ENCODE measurements at regions not wholly inside any gene's neighbourhood (a gene's known extent, or its start where the extent isn't known, plus 50 kb on each side); places are given as distances from the start of the nearest gene placed in this dataset.
A peak's percentile ranks its signal among the peaks of the same experiment; 100 is the strongest.

- DNase-seq (ENCODE audit: low spot score), result no peak
- peaks cover 3% of the 10 kb centered on the region for H3K4me1 ChIP-seq (ENCODE audit: insufficient read depth, poor library complexity, severe bottlenecking)
- no peak for TF ChIP-seq CTCF (IDR thresholded peaks at IDR 0.05; ENCODE audit: poor library complexity, severe bottlenecking)
Measured at GRCh38 chr18:67865400-67865799, 348.9 kb upstream of the DSEL start.

GRCh38 chr18:67864677-67865340 lies 348.3 kb upstream of the DSEL start:
- Histone ChIP-seq H3K27ac (ENCODE audit: poor library complexity, severe bottlenecking) (no peak overlapping the region), H3K4me1 (ENCODE audit: insufficient read depth, poor library complexity, severe bottlenecking) (peaks cover 3% of the 10 kb centered on the region), H3K36me3 (ENCODE audit: low read depth) (no peaks in the 10 kb centered on the region), H3K27me3 (ENCODE audit: insufficient read depth, poor library complexity, severe bottlenecking) (no peaks in the 10 kb centered on the region), H3K4me3 (ENCODE audit: severe bottlenecking) (no peak overlapping the region), H3K9me3 (ENCODE audit: severe bottlenecking) (no peaks in the 10 kb centered on the region)
- ATAC-seq (ENCODE audit: low read depth), result peak; percentile 29; the same call in 1 of the 3 replicates
- DNase-seq (ENCODE audit: low spot score), result no peak
- TF ChIP-seq CTCF (IDR thresholded peaks at IDR 0.05; ENCODE audit: poor library complexity, severe bottlenecking), result peak; percentile 22

More at GRCh38 chr18:67865400-67865799, 348.9 kb upstream of the DSEL start:
- Histone ChIP-seq H3K36me3 (ENCODE audit: low read depth) (no peaks in the 10 kb centered on the region), H3K27me3 (ENCODE audit: insufficient read depth, poor library complexity, severe bottlenecking) (no peaks in the 10 kb centered on the region), H3K9me3 (ENCODE audit: severe bottlenecking) (no peaks in the 10 kb centered on the region), H3K27ac (ENCODE audit: poor library complexity, severe bottlenecking) (no peak overlapping the region), H3K4me3 (ENCODE audit: severe bottlenecking) (no peak overlapping the region)
- ATAC-seq (ENCODE audit: low read depth), result no peak

GRCh38 chr18:67862069-67862468 lies 345.5 kb upstream of the DSEL start:
- TF ChIP-seq CTCF (IDR thresholded peaks at IDR 0.05; ENCODE audit: poor library complexity, severe bottlenecking), result no peak
- Histone ChIP-seq H3K36me3 (ENCODE audit: low read depth) (no peaks in the 10 kb centered on the region), H3K27me3 (ENCODE audit: insufficient read depth, poor library complexity, severe bottlenecking) (no peaks in the 10 kb centered on the region), H3K4me3 (ENCODE audit: severe bottlenecking) (no peak overlapping the region), H3K27ac (ENCODE audit: poor library complexity, severe bottlenecking) (no peak overlapping the region), H3K9me3 (ENCODE audit: severe bottlenecking) (no peaks in the 10 kb centered on the region), H3K4me1 (ENCODE audit: insufficient read depth, poor library complexity, severe bottlenecking) (peaks cover 3% of the 10 kb centered on the region)
- ATAC-seq (ENCODE audit: low read depth) (no peak), DNase-seq (ENCODE audit: low spot score) (no peak)

- ATAC-seq (ENCODE audit: low read depth), result no peak
- Histone ChIP-seq H3K9me3 (ENCODE audit: severe bottlenecking) (no peaks in the 10 kb centered on the region), H3K27ac (ENCODE audit: poor library complexity, severe bottlenecking) (no peak overlapping the region), H3K36me3 (ENCODE audit: low read depth) (no peaks in the 10 kb centered on the region), H3K27me3 (ENCODE audit: insufficient read depth, poor library complexity, severe bottlenecking) (no peaks in the 10 kb centered on the region), H3K4me1 (ENCODE audit: insufficient read depth, poor library complexity, severe bottlenecking) (no peaks in the 10 kb centered on the region), H3K4me3 (ENCODE audit: severe bottlenecking) (no peak overlapping the region)
- no peak for TF ChIP-seq CTCF (IDR thresholded peaks at IDR 0.05; ENCODE audit: poor library complexity, severe bottlenecking)
- no peak for DNase-seq (ENCODE audit: low spot score)
Measured at GRCh38 chr18:67854340-67854739, 337.8 kb upstream of the DSEL start.

- no peak for DNase-seq (ENCODE audit: low spot score)
- no peaks in the 10 kb centered on the region for H3K36me3 ChIP-seq (ENCODE audit: low read depth)
- H3K4me1 ChIP-seq (ENCODE audit: insufficient read depth, poor library complexity, severe bottlenecking), result no peaks in the 10 kb centered on the region
- H3K4me3 ChIP-seq (ENCODE audit: severe bottlenecking), result no peak overlapping the region
- no peak for ATAC-seq (ENCODE audit: low read depth)
- no peaks in the 10 kb centered on the region for H3K27me3 ChIP-seq (ENCODE audit: insufficient read depth, poor library complexity, severe bottlenecking)
- TF ChIP-seq CTCF (IDR thresholded peaks at IDR 0.05; ENCODE audit: poor library complexity, severe bottlenecking), result no peak
- no peaks in the 10 kb centered on the region for H3K9me3 ChIP-seq (ENCODE audit: severe bottlenecking)
- no peak overlapping the region for H3K27ac ChIP-seq (ENCODE audit: poor library complexity, severe bottlenecking)
Measured at GRCh38 chr18:67846422-67847098, 330.0 kb upstream of the DSEL start.

Data from RWPE2 (cell line).